Nephron progenitor cell (in vitro differentiated cells): ENCODE measurements at regions not wholly inside any gene's neighbourhood (a gene's known extent, or its start where the extent isn't known, plus 50 kb on each side); places are given as distances from the start of the nearest gene placed in this dataset.

ENCODE experiments used
- DNase-seq: peaks from one replicate; pipeline ENCODE4 v3.0.0; 2021
- H3K27ac Mint-ChIP-seq: 2 replicates; pipeline ENCODE4 v1.8.0; 2021; ENCODE audit warnings: mild to moderate bottlenecking, moderate library complexity, mixed read lengths
- H3K27me3 Mint-ChIP-seq: 2 replicates; pipeline ENCODE4 v1.8.0; 2021; ENCODE audit warnings: mild to moderate bottlenecking, low read depth, mixed read lengths; ENCODE audit not compliant: poor library complexity
- H3K36me3 Mint-ChIP-seq: 2 replicates; pipeline ENCODE4 v1.8.0; 2021; ENCODE audit warnings: low read depth, mixed read lengths
- H3K4me1 Mint-ChIP-seq: 2 replicates; pipeline ENCODE4 v1.8.0; 2021; ENCODE audit warnings: mixed read lengths
- H3K4me3 Mint-ChIP-seq: 2 replicates; pipeline ENCODE4 v1.8.0; 2021; ENCODE audit warnings: mild to moderate bottlenecking, moderate library complexity, mixed read lengths
- H3K9me3 Mint-ChIP-seq: 2 replicates; pipeline ENCODE4 v1.8.0; 2021; ENCODE audit warnings: mild to moderate bottlenecking, moderate library complexity, mixed read lengths
- TF ChIP-seq, protein P1 (sequence below): fragments of 200-600 bp; sonication (generic); IDR thresholded peaks from 2 replicates; pipeline ENCODE4 v1.5.0; 2021; ENCODE audit warnings: antibody characterized with exemption

DNA sequence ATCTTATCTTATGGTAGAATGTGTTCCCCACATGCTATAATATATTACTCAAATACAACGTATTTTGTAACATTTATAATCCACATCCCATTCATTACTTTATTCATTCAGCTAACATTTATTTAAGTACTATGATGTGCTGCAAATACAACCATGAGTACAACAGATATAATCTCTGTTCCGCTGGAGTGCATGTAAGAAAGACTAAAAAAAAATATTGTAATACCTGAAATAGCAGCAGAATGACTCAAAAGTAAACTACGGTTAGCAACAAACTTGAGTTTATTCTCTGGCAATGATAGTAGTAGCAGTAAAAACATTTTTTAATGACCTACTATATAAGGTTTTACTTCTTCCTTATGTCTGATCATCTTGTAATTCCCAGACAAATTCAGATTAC lies 1776.3 kb downstream of the STIM2 start:
- Mint-ChIP-seq H3K27ac (no peak overlapping the region), H3K27me3 (no peaks in the 10 kb centered on the region), H3K4me3 (no peak overlapping the region), H3K9me3 (peaks cover 6% of the 10 kb centered on the region), H3K4me1 (no peaks in the 10 kb centered on the region), H3K36me3 (no peaks in the 10 kb centered on the region)
- no peak for DNase-seq
- TF ChIP-seq, protein P1, sequence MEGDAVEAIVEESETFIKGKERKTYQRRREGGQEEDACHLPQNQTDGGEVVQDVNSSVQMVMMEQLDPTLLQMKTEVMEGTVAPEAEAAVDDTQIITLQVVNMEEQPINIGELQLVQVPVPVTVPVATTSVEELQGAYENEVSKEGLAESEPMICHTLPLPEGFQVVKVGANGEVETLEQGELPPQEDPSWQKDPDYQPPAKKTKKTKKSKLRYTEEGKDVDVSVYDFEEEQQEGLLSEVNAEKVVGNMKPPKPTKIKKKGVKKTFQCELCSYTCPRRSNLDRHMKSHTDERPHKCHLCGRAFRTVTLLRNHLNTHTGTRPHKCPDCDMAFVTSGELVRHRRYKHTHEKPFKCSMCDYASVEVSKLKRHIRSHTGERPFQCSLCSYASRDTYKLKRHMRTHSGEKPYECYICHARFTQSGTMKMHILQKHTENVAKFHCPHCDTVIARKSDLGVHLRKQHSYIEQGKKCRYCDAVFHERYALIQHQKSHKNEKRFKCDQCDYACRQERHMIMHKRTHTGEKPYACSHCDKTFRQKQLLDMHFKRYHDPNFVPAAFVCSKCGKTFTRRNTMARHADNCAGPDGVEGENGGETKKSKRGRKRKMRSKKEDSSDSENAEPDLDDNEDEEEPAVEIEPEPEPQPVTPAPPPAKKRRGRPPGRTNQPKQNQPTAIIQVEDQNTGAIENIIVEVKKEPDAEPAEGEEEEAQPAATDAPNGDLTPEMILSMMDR: no peak

DNA sequence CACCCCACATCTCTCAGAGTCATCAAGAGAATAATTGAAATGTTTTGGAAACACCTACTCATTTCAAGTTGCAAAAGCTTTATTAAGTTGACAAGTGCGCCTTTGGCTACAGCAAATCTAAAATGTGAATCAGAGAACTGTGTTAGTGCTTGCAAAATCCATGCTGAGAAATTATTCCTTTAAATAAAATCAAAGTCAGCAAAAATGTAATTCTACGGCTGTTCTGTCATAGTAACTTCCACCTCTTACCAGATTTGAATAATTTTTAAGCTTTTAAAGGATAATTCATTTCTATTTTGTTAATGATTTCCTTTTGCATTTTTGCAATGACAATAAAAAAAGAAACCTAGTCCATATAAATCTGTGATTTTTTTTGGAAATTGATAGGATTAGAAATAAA lies 1779.1 kb downstream of the STIM2 start:
- TF ChIP-seq, protein P1: no peak
- H3K27me3 Mint-ChIP-seq: no peaks in the 10 kb centered on the region
- no peaks in the 10 kb centered on the region for H3K9me3 Mint-ChIP-seq
- H3K4me3 Mint-ChIP-seq: no peak overlapping the region
- DNase-seq: no peak
- no peaks in the 10 kb centered on the region for H3K36me3 Mint-ChIP-seq
- H3K27ac Mint-ChIP-seq: no peak overlapping the region
- no peaks in the 10 kb centered on the region for H3K4me1 Mint-ChIP-seq

DNA sequence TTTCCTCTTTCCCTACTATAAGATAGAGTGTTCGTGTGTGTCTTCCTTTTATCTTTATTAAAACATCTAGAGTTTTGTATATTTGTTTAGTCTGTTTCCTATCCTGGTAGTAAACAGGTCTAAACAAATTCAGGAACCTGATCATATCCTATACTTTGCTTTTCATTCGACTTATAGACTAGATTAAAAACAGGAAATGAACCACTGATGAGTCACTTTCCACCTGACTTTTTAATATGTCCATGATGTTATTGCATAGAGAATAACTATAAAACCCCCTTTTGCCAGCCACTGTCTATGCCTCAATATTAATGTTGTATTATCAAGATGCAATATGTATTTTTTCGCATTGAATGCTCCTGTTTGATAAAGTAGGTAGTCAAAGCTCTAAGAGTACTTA lies 1794.0 kb downstream of the STIM2 start:
- no peak for DNase-seq
- no peaks in the 10 kb centered on the region for H3K9me3 Mint-ChIP-seq
- no peaks in the 10 kb centered on the region for H3K36me3 Mint-ChIP-seq
- no peak overlapping the region for H3K4me3 Mint-ChIP-seq
- H3K4me1 Mint-ChIP-seq: no peaks in the 10 kb centered on the region
- TF ChIP-seq, protein P1: no peak
- H3K27me3 Mint-ChIP-seq: peaks cover 7% of the 10 kb centered on the region
- H3K27ac Mint-ChIP-seq: no peak overlapping the region

DNA sequence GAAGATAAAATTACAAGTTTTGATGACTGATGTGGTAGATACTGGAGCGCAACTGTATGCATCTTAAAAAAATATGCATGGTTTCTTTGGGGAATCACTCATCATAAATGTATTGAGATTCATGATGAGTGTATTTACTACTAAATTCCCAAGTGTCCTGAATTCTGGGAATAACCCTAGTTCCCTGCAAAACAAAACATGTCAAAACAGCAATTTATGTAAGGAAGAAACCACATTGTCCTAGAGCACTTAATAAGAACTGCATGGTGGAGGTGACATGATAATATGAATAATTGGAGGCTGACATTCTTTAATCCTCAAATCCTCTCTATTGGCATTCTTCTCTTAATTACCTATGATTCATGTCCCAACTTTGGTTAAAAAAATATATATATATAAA lies 1804.7 kb downstream of the STIM2 start:
- TF ChIP-seq, protein P1: no peak
- Mint-ChIP-seq H3K4me1 (no peaks in the 10 kb centered on the region), H3K9me3 (no peaks in the 10 kb centered on the region), H3K36me3 (no peaks in the 10 kb centered on the region), H3K27ac (no peak overlapping the region), H3K27me3 (peaks cover 4% of the 10 kb centered on the region), H3K4me3 (no peak overlapping the region)
- DNase-seq: no peak

DNA sequence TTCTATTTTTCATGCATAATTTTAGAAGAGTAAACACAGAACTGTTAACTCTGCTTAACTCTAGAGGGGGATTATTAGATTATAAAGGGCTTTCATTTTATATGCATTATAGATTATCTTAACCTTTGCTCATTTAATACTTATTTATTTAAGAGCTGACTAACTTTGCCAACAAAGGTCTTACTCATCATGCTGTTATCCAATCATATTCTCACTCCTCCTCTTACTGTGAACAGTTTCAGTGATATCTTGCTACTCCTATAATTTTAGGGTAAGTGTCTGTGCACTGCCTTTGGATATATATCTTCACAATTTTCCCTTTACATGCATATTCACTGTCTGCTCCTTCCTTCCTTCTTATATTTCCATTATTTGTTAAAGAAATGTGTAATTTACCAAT lies 1814.9 kb downstream of the STIM2 start:
- no peak for DNase-seq
- Mint-ChIP-seq H3K27ac (no peak overlapping the region), H3K27me3 (peaks cover 2% of the 10 kb centered on the region), H3K36me3 (no peaks in the 10 kb centered on the region), H3K9me3 (no peaks in the 10 kb centered on the region), H3K4me1 (no peaks in the 10 kb centered on the region), H3K4me3 (no peak overlapping the region)
- TF ChIP-seq, protein P1: no peak

DNA sequence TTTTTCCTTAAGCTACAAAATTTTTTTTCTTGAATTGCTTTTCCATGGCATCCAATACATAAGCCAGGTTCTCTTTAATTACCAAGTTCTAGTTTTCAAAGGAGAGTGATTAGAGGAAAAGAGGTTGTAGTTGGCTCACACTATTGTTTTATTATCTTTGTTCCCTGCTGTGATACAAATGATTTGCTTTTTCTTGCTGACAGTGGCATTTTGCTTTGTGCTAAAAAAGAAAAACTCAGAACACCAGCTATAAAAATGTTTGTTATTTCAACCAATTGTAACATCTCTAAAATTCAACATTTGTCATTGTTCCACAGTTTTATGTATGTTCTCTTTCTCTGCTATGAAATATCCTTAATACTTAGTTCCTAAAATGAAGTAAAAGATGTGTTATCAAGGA lies 1817.2 kb downstream of the STIM2 start:
- Mint-ChIP-seq H3K27me3 (no peaks in the 10 kb centered on the region), H3K4me1 (no peaks in the 10 kb centered on the region), H3K27ac (no peak overlapping the region), H3K9me3 (no peaks in the 10 kb centered on the region), H3K4me3 (no peak overlapping the region), H3K36me3 (no peaks in the 10 kb centered on the region)
- DNase-seq: no peak
- TF ChIP-seq, protein P1: no peak
